ENCODE measurements at regions not wholly inside any gene's neighbourhood (a gene's known extent, or its start where the extent isn't known, plus 50 kb on each side); places are given as distances from the start of the nearest gene placed in this dataset.

- TF ChIP-seq, protein P1, sequence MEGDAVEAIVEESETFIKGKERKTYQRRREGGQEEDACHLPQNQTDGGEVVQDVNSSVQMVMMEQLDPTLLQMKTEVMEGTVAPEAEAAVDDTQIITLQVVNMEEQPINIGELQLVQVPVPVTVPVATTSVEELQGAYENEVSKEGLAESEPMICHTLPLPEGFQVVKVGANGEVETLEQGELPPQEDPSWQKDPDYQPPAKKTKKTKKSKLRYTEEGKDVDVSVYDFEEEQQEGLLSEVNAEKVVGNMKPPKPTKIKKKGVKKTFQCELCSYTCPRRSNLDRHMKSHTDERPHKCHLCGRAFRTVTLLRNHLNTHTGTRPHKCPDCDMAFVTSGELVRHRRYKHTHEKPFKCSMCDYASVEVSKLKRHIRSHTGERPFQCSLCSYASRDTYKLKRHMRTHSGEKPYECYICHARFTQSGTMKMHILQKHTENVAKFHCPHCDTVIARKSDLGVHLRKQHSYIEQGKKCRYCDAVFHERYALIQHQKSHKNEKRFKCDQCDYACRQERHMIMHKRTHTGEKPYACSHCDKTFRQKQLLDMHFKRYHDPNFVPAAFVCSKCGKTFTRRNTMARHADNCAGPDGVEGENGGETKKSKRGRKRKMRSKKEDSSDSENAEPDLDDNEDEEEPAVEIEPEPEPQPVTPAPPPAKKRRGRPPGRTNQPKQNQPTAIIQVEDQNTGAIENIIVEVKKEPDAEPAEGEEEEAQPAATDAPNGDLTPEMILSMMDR (IDR thresholded peaks at IDR 0.05) = no peak
- no peak for TF ChIP-seq TEAD4 (IDR thresholded peaks at IDR 0.05; ENCODE audit: borderline replicate concordance, insufficient read depth)
- TF ChIP-seq RCOR1 (IDR thresholded peaks at IDR 0.05; ENCODE audit: low read length) = no peak
- TF ChIP-seq MXI1 (IDR thresholded peaks at IDR 0.05; ENCODE audit: low read depth, low read length) = no peak
- TF ChIP-seq GABPA (IDR thresholded peaks at IDR 0.05; ENCODE audit: low read depth) = no peak
- no peak for TF ChIP-seq MAX (IDR thresholded peaks at IDR 0.05; ENCODE audit: low read depth)
- TF ChIP-seq EP300 (IDR thresholded peaks at IDR 0.05; ENCODE audit: borderline replicate concordance in 1 of 2, low read depth in 1 of 2, low read length in 1 of 2) = no peak
- TF ChIP-seq EZH2phosphoT487 (IDR thresholded peaks at IDR 0.05; ENCODE audit: borderline replicate concordance, low read depth) = no peak
- TF ChIP-seq NFIC (IDR thresholded peaks at IDR 0.05; ENCODE audit: borderline replicate concordance) = no peak
- TF ChIP-seq, protein P2, sequence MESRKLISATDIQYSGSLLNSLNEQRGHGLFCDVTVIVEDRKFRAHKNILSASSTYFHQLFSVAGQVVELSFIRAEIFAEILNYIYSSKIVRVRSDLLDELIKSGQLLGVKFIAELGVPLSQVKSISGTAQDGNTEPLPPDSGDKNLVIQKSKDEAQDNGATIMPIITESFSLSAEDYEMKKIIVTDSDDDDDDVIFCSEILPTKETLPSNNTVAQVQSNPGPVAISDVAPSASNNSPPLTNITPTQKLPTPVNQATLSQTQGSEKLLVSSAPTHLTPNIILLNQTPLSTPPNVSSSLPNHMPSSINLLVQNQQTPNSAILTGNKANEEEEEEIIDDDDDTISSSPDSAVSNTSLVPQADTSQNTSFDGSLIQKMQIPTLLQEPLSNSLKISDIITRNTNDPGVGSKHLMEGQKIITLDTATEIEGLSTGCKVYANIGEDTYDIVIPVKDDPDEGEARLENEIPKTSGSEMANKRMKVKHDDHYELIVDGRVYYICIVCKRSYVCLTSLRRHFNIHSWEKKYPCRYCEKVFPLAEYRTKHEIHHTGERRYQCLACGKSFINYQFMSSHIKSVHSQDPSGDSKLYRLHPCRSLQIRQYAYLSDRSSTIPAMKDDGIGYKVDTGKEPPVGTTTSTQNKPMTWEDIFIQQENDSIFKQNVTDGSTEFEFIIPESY (IDR thresholded peaks at IDR 0.05; ENCODE audit: borderline replicate concordance, low read depth) = no peak
- no peak for TF ChIP-seq FOXJ3 (CRISPR knock-in tag; IDR thresholded peaks at IDR 0.05)
Observed at GRCh38 chr4:123553733-123554637, 157.4 kb downstream of the SPRY1 start.

All from SK-N-SH (cell line).